Mucosa of gallbladder (tissue), 1 donor: ENCODE measurements at regions not wholly inside any gene's neighbourhood (a gene's known extent, or its start where the extent isn't known, plus 50 kb on each side); places are given as distances from the start of the nearest gene placed in this dataset.
"Not testable (repeated sequence)": the region's sequence is repeated elsewhere in the genome, so short reads cannot be mapped to it uniquely, and the experiment has no call there.

Source experiments
- DNase-seq: peaks from one replicate; pipeline ENCODE4 v3.0.0-alpha.2; 2020; ENCODE audit warnings: low spot score
- donor health status: DM: no; HTN: no; CAD: no.

DNA sequence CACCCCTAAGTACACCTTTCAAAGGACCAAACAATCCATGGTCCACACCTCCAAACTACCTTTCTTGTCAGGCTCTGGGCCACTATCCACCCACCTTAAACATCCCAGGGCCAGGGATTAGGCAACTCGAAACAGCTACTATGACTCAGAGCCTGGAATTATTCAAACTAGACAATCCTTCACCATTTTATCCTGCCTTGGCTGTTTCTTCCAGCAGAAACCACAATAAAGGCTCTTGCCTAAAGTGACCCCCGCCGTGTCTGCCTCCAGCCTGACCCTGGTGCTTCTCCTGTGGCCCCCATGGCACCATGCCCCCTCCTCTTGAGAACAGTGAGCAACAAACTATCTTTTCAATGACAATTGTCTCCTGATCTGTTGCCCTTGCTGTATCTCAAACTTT, 195.5 kb downstream of the EPM2A start:
- no peak for DNase-seq

DNA sequence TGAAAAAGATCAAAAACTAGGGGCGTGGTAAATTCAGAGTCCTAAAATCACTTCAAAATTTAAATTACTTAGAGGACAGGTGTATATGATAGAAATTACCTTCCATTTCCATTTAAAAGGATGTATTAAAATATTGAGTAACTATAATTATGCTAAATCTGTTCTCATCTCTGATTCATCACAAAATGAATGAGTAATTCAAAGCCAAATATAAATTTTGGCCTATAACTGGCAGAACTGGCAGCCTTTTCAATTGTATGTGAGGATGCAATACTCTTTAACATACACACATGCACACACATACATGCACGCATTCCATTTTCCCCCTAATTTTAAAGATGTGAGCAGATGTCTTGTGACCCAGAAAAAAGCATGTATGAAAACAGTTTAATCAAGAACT, 194.6 kb downstream of the EPM2A start:
- DNase-seq: no peak

DNA sequence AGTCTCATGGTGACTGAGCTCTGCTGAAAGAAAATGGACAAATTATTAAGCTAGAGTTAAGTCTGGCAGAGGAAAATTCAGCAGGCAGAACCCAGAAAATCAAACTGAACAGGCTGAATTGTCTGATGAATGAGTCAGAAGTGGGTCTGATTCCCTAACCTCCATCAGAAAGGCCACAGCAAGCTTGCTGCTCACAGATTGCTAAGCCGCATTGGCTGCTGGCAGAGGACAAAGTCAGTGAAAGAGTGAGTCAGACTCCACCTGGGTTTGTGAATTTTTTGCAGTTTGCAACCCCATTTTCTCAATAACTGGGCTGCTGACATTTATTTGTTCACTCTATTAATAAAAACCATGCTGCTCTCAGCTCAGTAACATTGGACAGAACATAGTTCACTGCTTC, 191.3 kb downstream of the EPM2A start:
- no peak for DNase-seq

- DNase-seq: no peak
Measured at GRCh38 chr6:145544514-145544913, 190.8 kb downstream of the EPM2A start.

GRCh38 chr6:145546265-145546664, 189.1 kb downstream of the EPM2A start:
- no peak for DNase-seq

DNA sequence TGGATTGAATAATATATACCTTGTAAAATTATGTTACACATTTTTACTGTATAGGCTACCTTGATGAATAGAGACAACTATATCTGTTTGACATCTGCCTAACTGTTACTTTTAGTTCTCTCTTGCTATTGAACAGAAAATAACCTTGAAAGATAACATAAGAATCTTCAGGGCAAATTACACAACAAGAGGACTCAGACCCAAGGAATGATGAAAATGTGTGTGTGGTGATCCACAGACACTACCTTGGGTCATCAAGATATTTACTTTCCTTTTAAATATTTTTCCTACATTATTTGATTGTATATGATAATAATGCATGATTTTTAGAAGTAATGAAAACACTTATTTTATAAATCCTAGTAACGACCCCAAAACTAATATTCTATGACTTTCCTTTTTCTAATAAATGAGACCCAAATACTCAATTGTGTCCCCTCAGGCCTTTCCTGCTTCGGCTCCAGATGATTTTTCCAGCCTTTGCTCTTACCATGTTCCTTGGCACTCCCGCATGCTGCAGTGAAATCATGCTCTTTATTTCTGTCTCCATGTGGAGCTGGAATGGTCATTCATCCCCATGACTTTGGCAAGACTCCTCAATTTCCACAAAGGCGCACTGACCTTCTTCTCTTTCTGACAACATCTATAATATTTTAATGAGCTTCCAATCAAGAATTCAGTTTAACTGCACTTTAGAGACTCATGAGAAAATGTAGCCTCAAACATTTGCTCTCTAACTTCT, 187.6 kb downstream of the EPM2A start:
- no peak for DNase-seq

DNA sequence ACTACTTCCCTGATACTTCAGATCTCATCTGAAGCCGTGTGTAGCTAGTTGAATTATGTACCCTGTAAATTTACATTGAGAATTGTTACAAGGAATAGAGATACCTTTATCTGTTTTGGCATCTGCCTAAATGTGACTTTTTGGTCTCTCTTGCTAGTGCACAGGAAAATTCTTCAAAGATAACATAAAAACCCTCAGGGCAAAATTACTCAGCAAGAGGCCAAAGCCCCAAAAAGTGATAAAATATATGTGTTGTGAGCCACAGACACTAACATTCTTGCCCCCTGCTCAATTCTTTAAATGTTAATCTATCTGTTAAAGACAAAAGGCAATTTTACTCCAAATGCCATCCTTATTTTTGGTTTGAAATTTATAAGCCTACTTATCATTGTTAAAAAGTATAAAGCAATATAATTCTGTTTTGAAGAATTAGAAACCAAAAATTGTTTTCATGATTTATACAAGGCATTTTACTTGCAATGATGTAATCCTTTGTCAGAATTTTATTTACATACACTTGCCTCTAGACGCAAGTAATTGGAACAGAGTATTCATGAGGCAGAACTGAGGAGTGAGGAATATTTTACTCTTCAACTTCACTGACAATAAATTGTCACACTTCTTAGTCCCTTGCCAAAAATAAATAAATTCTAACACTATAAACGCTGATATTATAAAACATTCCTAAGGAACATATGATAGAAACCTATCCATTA, 186.2 kb downstream of the EPM2A start:
- DNase-seq: no peak

- no peak for DNase-seq
Measured at GRCh38 chr6:145551164-145551563, 184.2 kb downstream of the EPM2A start.

DNA sequence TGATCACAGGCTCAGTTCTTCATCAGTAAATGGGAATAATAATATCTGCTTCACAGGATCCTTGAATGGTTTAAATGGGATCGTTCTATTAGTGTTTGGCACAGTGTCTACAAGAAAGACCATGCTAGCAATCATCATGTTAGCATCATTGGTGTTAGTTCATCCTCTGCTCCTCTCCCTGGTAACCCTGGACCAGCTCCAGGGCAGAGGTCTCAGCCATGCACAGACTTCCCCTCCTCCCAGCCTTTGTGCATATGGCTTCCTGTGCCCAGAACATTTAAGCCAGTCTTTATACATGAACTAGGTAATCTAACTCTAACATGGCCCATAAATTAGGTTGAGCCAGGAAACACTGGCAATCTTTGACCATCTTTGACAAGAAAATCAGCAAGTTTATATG, 180.2 kb downstream of the EPM2A start:
- DNase-seq: no peak

- no peak for DNase-seq
Measured at GRCh38 chr6:145557474-145557873, 177.8 kb downstream of the EPM2A start.

DNA sequence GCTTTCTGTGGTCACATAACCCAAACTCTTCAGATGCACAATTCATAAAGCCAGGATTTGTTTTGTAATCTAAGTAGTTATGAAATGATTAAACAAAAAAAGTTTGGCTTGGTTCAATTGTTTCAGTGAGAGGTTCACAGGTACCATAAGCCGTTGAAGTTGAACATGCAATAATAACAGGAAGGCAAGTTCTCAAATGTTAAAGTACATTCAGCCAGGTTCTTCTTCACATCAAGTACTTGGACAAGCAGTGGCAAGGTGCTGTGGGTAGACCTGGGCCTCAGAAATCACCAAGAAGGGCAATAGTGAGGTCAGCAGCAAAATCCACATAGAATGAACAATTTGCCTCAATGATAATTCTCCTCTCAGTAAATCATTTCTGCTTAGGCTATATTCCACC, 175.5 kb downstream of the EPM2A start:
- no peak for DNase-seq

DNA sequence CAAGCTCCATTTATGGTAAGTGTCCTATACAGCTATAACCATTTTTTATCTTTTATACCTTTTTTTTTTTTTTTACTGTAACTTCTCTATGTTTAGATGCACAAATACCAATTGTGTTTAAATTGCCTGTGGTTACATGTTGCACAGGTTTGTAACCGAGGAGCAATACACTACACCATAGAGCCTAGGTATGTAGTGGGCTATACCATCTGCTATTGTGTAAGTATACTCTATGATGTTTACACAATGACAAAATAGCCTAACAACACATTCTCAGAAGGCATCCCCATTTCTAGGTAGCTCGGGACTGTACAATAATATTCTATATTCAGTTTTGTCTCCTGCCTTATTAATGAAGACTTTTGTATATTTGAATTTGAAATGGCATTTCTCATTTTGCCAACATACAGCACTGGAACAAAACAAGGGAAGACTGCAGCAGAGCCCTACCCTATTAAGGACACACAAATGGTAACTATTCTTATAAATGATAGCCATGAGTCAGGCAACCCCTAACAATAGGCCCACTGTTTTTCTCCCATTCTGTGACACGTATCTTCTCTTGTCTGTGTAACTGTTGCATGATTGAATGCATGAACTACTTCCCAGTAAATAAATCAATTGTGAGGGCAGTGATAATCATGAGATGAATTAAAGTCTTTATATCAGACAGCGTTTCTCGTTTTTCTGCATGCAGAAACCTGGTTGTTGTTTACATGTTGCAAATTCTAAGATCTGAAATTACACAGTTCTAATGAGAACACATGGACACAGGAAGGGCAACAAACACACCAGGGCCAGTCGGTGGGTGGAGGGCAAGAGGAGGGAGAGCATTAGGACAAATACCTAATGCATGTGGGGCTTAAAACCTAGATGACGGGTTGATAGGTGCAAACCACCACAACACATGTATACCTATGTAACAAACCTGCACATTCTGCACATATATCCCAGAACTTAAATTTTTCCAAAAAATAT, 173.9 kb downstream of the EPM2A start:
- no peak for DNase-seq

GRCh38 chr6:145562771-145563615, 172.3 kb downstream of the EPM2A start:
- no peak for DNase-seq

- no peak for DNase-seq
Measured at GRCh38 chr6:145564553-145564952, 170.8 kb downstream of the EPM2A start.

DNA sequence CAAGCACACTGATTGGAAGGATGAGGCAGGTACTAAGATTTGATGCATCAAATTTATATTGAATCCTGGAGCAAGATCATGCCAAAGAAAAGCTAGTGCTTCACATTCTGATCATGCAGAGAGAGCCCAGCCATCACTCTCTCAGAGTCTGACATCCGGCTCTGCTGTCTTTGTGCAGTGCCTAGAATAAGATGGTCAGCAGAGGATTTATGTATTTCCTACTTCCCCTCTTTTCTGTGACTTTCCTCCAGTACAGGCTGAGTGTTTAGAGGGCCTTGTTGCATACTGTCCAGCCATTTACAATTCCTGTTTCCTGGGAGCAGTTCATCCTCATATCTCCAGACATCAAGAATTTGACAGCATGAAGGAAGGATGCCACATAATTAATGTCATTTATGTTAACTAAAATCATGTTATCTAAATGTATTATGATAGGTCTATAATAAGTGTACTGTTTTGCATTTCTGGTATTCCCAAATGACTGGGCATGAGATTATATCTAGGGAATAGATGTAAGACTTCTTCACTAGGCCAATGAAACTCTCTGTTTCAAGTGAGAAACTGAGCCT, 167.6 kb downstream of the EPM2A start:
- no peak for DNase-seq

GRCh38 chr6:145569140-145569539, 166.2 kb downstream of the EPM2A start:
- DNase-seq: no peak

GRCh38 chr6:145570336-145570735, 165.0 kb downstream of the EPM2A start:
- not testable (repeated sequence) for DNase-seq

DNA sequence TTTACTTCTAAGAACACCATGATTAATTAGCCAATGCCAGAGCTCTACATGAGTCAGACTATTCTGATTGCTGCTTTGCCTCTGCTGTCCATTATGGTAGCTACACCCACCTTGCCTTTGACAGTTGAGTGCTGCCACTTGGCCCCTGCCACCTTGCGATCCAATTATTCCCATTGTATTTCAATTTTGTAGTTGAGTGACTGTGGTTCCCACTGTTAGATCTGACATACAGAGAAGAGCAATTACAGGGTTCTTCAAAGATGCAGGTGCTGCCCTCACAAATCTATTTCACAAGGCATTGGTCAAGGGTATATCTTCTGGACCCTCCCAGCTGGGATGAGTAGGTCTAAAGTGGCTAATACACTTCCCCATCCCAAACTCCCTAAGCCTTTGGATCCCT, 161.1 kb downstream of the EPM2A start:
- not testable (repeated sequence) for DNase-seq
